Ovary (tissue), 7 donors: ENCODE measurements at regions not wholly inside any gene's neighbourhood (a gene's known extent, or its start where the extent isn't known, plus 50 kb on each side); places are given as distances from the start of the nearest gene placed in this dataset.
"Not testable (repeated sequence)": the region's sequence is repeated elsewhere in the genome, so short reads cannot be mapped to it uniquely, and the experiment has no call there.

Experiments
- DNase-seq, 5 donors: peaks; one replicate each; pipeline ENCODE4 v3.0.0-alpha.2; 2019 to 2020
- H3K27ac ChIP-seq, 2 donors: fragments of 200-600 bp; one replicate each; pipeline versions ENCODE4 v1.5.1 to v1.8.0; 2019 to 2022
- H3K27me3 ChIP-seq: fragments of 200-600 bp; one replicate; pipeline ENCODE4 v1.8.0; 2022
- H3K36me3 ChIP-seq: fragments of 200-600 bp; sonication (generic); one replicate; pipeline ENCODE4 v1.5.1; 2019
- H3K4me1 ChIP-seq: one replicate; pipeline ENCODE4 v1.8.1; 2013; ENCODE audit warnings: mild to moderate bottlenecking, moderate library complexity; ENCODE audit not compliant: insufficient read depth
- H3K4me3 ChIP-seq: fragments of 200-600 bp; sonication (generic); one replicate; pipeline ENCODE4 v1.5.1; 2017
- H3K9me3 ChIP-seq, 2 donors: fragments of 200-600 bp in 1 of 2; sonication (generic) in 1 of 2; one replicate each; pipeline versions ENCODE4 v1.5.1 to v1.8.1; 2013 to 2019; ENCODE audit warnings: mild to moderate bottlenecking in 1 of 2, moderate library complexity in 1 of 2
- CTCF ChIP-seq, 3 donors: fragments of 450-650 bp in 2 of 3; fragments of 200-600 bp in 1 of 3; IDR thresholded peaks; one replicate each; pipeline versions ENCODE4 v1.5.1 to v1.8.0; 2016 to 2022; ENCODE audit warnings: antibody characterized with exemption in 3 of 3, mild to moderate bottlenecking in 1 of 3
- EP300 ChIP-seq: sonication (generic); formaldehyde crosslinking; IDR thresholded peaks from one replicate; pipeline ENCODE4 v1.6.1; 2017; ENCODE audit warnings: antibody characterized with exemption
- POLR2A ChIP-seq: fragments of 450-650 bp; IDR thresholded peaks from one replicate; pipeline ENCODE4 v1.6.1; 2017; ENCODE audit warnings: antibody characterized with exemption, mild to moderate bottlenecking, moderate library complexity
- WGBS, 3 donors: extraction: QIAGEN DNeasy Blood & Tissue Kit in 1 of 3; methylation state at CpG; one replicate each; pipeline versions ENCODE4 v1.1.5 to v1.1.7; 2013 to 2017; 5-methylcytosine and 5-hydroxymethylcytosine counted together
- intact Hi-C, 4 donors: fragments of 100-400 bp; cut with DNase I; formaldehyde crosslinking; loops; one replicate each; pipeline versions ENCODE4 v1.11.0 to v1.15.1; 2022 to 2023
- donor health status: DM: no; HTN: no; CAD: no; lungs with moderate emphysema.
- donor health status: DM: no; HTN: no; CAD: no.
- donor health status: Bipolar disorder and iron deficiency.
- donor health status: DM: no; HTN: no; CAD: no.
- donor health status: DM: yes; HTN: yes; CAD: no.

- no peak for DNase-seq
- 81 to 91% (median 87%) methylated on average over 2 of the region's 2 CpGs for WGBS, 3 donors
- TF ChIP-seq POLR2A (no peak), CTCF (IDR thresholded peaks at IDR 0.05) (no peak), EP300 (no peak)
- H3K9me3 ChIP-seq, result no peaks in the 10 kb centered on the region
- intact Hi-C loops, result no loop called here
- no peak overlapping the region for H3K27ac ChIP-seq
- H3K4me3 ChIP-seq, result no peak overlapping the region
- H3K4me1 ChIP-seq, result no peaks in the 10 kb centered on the region
- no peaks in the 10 kb centered on the region for H3K27me3 ChIP-seq
- no peaks in the 10 kb centered on the region for H3K36me3 ChIP-seq
Measured at GRCh38 chr3:187491371-187491770, 123.2 kb downstream of the RTP4 start.

GRCh38 chr3:187490366-187490765 lies 122.2 kb downstream of the RTP4 start:
- Histone ChIP-seq H3K27ac (no peak overlapping the region), H3K27me3 (no peaks in the 10 kb centered on the region), H3K4me1 (no peaks in the 10 kb centered on the region), H3K4me3 (no peak overlapping the region), H3K36me3 (no peaks in the 10 kb centered on the region), H3K9me3 (no peaks in the 10 kb centered on the region)
- intact Hi-C loops, result no loop called here
- WGBS, 3 donors, result 32 to 46% (median 35%) methylated on average over 1 of the region's 1 CpG
- no peak for TF ChIP-seq EP300
- no peak for TF ChIP-seq POLR2A
- no peak for TF ChIP-seq CTCF (IDR thresholded peaks at IDR 0.05)
- DNase-seq, result no peak

- intact Hi-C loops, result no loop called here
- 16 to 29% (median 21%) methylated on average over 10 of the region's 10 CpGs for WGBS, 3 donors
- TF ChIP-seq CTCF (IDR thresholded peaks at IDR 0.05), result no peak
- TF ChIP-seq POLR2A, result no peak
- TF ChIP-seq EP300, result no peak
- DNase-seq, result no peak
- no peaks in the 10 kb centered on the region for H3K27me3 ChIP-seq
- H3K36me3 ChIP-seq, result no peaks in the 10 kb centered on the region
- no peak overlapping the region for H3K27ac ChIP-seq
- H3K9me3 ChIP-seq, result no peaks in the 10 kb centered on the region
- no peak overlapping the region for H3K4me3 ChIP-seq
- H3K4me1 ChIP-seq, result no peaks in the 10 kb centered on the region
Measured at GRCh38 chr3:187484547-187485295, 116.5 kb downstream of the RTP4 start.

GRCh38 chr3:187481426-187481825 lies 113.2 kb downstream of the RTP4 start:
- Histone ChIP-seq H3K4me1 (no peaks in the 10 kb centered on the region), H3K4me3 (no peak overlapping the region), H3K27ac (no peak overlapping the region), H3K9me3 (no peaks in the 10 kb centered on the region), H3K36me3 (no peaks in the 10 kb centered on the region), H3K27me3 (no peaks in the 10 kb centered on the region)
- 60 to 73% (median 68%) methylated on average over 3 of the region's 3 CpGs for WGBS, 3 donors
- intact Hi-C loops, result no loop called here
- DNase-seq, result no peak
- TF ChIP-seq POLR2A, result no peak
- TF ChIP-seq EP300, result no peak
- no peak for TF ChIP-seq CTCF (IDR thresholded peaks at IDR 0.05)

- intact Hi-C loops, DNase-seq, H3K4me1 ChIP-seq, H3K36me3 ChIP-seq, H3K27ac ChIP-seq, H3K9me3 ChIP-seq, H3K27me3 ChIP-seq, H3K4me3 ChIP-seq: not testable (repeated sequence)
Measured at GRCh38 chr3:187475613-187476012, 107.4 kb downstream of the RTP4 start.
